ENCODE measurements at regions not wholly inside any gene's neighbourhood (a gene's known extent, or its start where the extent isn't known, plus 50 kb on each side); places are given as distances from the start of the nearest gene placed in this dataset.
A peak's percentile ranks its signal among the peaks of the same experiment; 100 is the strongest.

- no peak for DNase-seq
These were observed 257.7 kb downstream of the GABRG2 start for GRCh38 chr5:162325143-162325727.

GRCh38 chr5:162334944-162335343 lies 267.4 kb downstream of the GABRG2 start:
- no peak for DNase-seq

GRCh38 chr5:162360373-162360931 lies 292.9 kb downstream of the GABRG2 start:
- no peak for DNase-seq

GRCh38 chr5:162372256-162372655 lies 304.7 kb downstream of the GABRG2 start:
- peak; percentile 6 for DNase-seq

GRCh38 chr5:162377895-162378294 lies 310.3 kb downstream of the GABRG2 start:
- no peak for DNase-seq

GRCh38 chr5:162382839-162383238 lies 315.3 kb downstream of the GABRG2 start:
- no peak for DNase-seq

GRCh38 chr5:162384225-162384624 lies 316.7 kb downstream of the GABRG2 start:
- DNase-seq, result no peak

GRCh38 chr5:162391833-162392232 lies 324.3 kb downstream of the GABRG2 start:
- DNase-seq, result no peak

- DNase-seq, result no peak
These were observed 324.8 kb downstream of the GABRG2 start for GRCh38 chr5:162392336-162392735.

- no peak for DNase-seq
These were observed 326.0 kb downstream of the GABRG2 start for GRCh38 chr5:162393534-162393933.

- no peak for DNase-seq
These were observed 340.0 kb downstream of the GABRG2 start for GRCh38 chr5:162407614-162408013.

- no peak for DNase-seq
These were observed 342.8 kb downstream of the GABRG2 start for GRCh38 chr5:162410365-162410764.

- no peak for DNase-seq
These were observed 361.6 kb downstream of the GABRG2 start for GRCh38 chr5:162429142-162429541.

GRCh38 chr5:162434281-162434680 lies 366.7 kb downstream of the GABRG2 start:
- DNase-seq, result peak; percentile 9

- DNase-seq, result no peak
These were observed 368.5 kb downstream of the GABRG2 start for GRCh38 chr5:162436055-162436454.

GRCh38 chr5:162444129-162444762 lies 376.7 kb downstream of the GABRG2 start:
- DNase-seq, result no peak

GRCh38 chr5:162456086-162456485 lies 388.5 kb downstream of the GABRG2 start:
- DNase-seq, result no peak

GRCh38 chr5:162466011-162466410 lies 398.4 kb downstream of the GABRG2 start:
- DNase-seq, result no peak

- DNase-seq, result no peak
These were observed 405.6 kb downstream of the GABRG2 start for GRCh38 chr5:162473041-162473714.

- DNase-seq, result no peak
These were observed 406.7 kb downstream of the GABRG2 start for GRCh38 chr5:162474239-162474638.

- no peak for DNase-seq
These were observed 416.5 kb downstream of the GABRG2 start for GRCh38 chr5:162484095-162484494.

- DNase-seq, result no peak
These were observed 417.4 kb downstream of the GABRG2 start for GRCh38 chr5:162484986-162485385.

- no peak for DNase-seq
These were observed 418.2 kb downstream of the GABRG2 start for GRCh38 chr5:162485666-162486292.
